DMS114 treated with DMSO at 0.1 percent for 48 hours (cell line): ENCODE measurements at regions not wholly inside any gene's neighbourhood (a gene's known extent, or its start where the extent isn't known, plus 50 kb on each side); places are given as distances from the start of the nearest gene placed in this dataset.

Experiments used
- DNase-seq: peaks from one replicate; lab custom pipeline; 2025; ENCODE audit not compliant: unreplicated experiment; lab: John Stamatoyannopoulos, UW

- DNase-seq = no peak
Measured at GRCh38 chr6:129920103-129920798, 59.1 kb upstream of the TMEM244 start.

- no peak for DNase-seq
Measured at GRCh38 chr6:129911732-129912131, 50.6 kb upstream of the TMEM244 start.
